Neural cell (in vitro differentiated cells): ENCODE measurements at regions not wholly inside any gene's neighbourhood (a gene's known extent, or its start where the extent isn't known, plus 50 kb on each side); places are given as distances from the start of the nearest gene placed in this dataset.

Source experiments
- EP300 ChIP-seq: fragments of 450-650 bp; conservative IDR thresholded peaks from 2 replicates; pipeline ENCODE4 v1.6.1; 2014; ENCODE audit warnings: antibody characterized with exemption, mild to moderate bottlenecking, moderate library complexity; ENCODE audit not compliant: poor library complexity, severe bottlenecking
- EZH2 ChIP-seq: fragments of 200-600, 300-800 bp; shearing (Covaris generic), sonication (generic); IDR thresholded peaks from 2 replicates; pipeline ENCODE4 v1.6.1; 2014; ENCODE audit warnings: antibody characterized with exemption, low read length, borderline replicate concordance, mild to moderate bottlenecking; ENCODE audit not compliant: insufficient read depth, poor library complexity, severe bottlenecking
- POLR2AphosphoS5 ChIP-seq: IDR thresholded peaks from 2 replicates; pipeline ENCODE4 v1.6.1; 2012
- RAD21 ChIP-seq: fragments of 450-650 bp; conservative IDR thresholded peaks from 2 replicates; pipeline ENCODE4 v1.6.1; 2014; ENCODE audit warnings: antibody characterized with exemption, mild to moderate bottlenecking, moderate library complexity
- REST ChIP-seq: IDR thresholded peaks from 2 replicates; pipeline ENCODE4 v1.6.1; 2012; ENCODE audit warnings: borderline replicate concordance
- TAF1 ChIP-seq: IDR thresholded peaks from 2 replicates; pipeline ENCODE4 v1.6.1; 2012; ENCODE audit warnings: low read depth
- TF ChIP-seq, protein P1 (sequence below): fragments of 450-650 bp; IDR thresholded peaks from 2 replicates; pipeline ENCODE4 v1.5.1; 2014; ENCODE audit warnings: antibody characterized with exemption, mild to moderate bottlenecking, moderate library complexity; ENCODE audit not compliant: poor library complexity, severe bottlenecking

GRCh38 chr21:35348686-35349085, 299.6 kb upstream of the RUNX1 start:
- TF ChIP-seq TAF1 (no peak), EZH2 (no peak), RAD21 (no peak), EP300 (no peak), REST (no peak), POLR2AphosphoS5 (no peak)
- TF ChIP-seq, protein P1, sequence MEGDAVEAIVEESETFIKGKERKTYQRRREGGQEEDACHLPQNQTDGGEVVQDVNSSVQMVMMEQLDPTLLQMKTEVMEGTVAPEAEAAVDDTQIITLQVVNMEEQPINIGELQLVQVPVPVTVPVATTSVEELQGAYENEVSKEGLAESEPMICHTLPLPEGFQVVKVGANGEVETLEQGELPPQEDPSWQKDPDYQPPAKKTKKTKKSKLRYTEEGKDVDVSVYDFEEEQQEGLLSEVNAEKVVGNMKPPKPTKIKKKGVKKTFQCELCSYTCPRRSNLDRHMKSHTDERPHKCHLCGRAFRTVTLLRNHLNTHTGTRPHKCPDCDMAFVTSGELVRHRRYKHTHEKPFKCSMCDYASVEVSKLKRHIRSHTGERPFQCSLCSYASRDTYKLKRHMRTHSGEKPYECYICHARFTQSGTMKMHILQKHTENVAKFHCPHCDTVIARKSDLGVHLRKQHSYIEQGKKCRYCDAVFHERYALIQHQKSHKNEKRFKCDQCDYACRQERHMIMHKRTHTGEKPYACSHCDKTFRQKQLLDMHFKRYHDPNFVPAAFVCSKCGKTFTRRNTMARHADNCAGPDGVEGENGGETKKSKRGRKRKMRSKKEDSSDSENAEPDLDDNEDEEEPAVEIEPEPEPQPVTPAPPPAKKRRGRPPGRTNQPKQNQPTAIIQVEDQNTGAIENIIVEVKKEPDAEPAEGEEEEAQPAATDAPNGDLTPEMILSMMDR = no peak
